ENCODE measurements at regions not wholly inside any gene's neighbourhood (a gene's known extent, or its start where the extent isn't known, plus 50 kb on each side); places are given as distances from the start of the nearest gene placed in this dataset.

- no peak overlapping the region for H3K4me3 ChIP-seq (ENCODE audit: low read depth in 1 of 2, low read length in 2 of 2)
- H3K4me1 ChIP-seq (ENCODE audit: insufficient read depth, low read length) = no peaks in the 10 kb centered on the region
- no peak overlapping the region for H3K9ac ChIP-seq (ENCODE audit: low read length)
- H3K27me3 ChIP-seq (ENCODE audit: control insufficient read depth in 1 of 2, insufficient read depth in 2 of 2, low read length in 2 of 2) = no peaks in the 10 kb centered on the region
- H3K36me3 ChIP-seq (ENCODE audit: insufficient read depth, low read length) = no peaks in the 10 kb centered on the region
- H3K9me3 ChIP-seq (ENCODE audit: low read length) = no peaks in the 10 kb centered on the region
- no peak overlapping the region for H3K27ac ChIP-seq (ENCODE audit: low read depth, low read length)
These were observed 607.8 kb upstream of the PTGER4 start for GRCh38 chr5:40071870-40072269.

GRCh38 chr5:40066616-40067015, 613.1 kb upstream of the PTGER4 start:
- Histone ChIP-seq H3K4me1 (ENCODE audit: insufficient read depth, low read length) (no peaks in the 10 kb centered on the region), H3K9me3 (ENCODE audit: low read length) (no peaks in the 10 kb centered on the region), H3K27me3 (ENCODE audit: control insufficient read depth in 1 of 2, insufficient read depth in 2 of 2, low read length in 2 of 2) (no peaks in the 10 kb centered on the region), H3K9ac (ENCODE audit: low read length) (no peak overlapping the region), H3K36me3 (ENCODE audit: insufficient read depth, low read length) (no peaks in the 10 kb centered on the region), H3K27ac (ENCODE audit: low read depth, low read length) (no peak overlapping the region), H3K4me3 (ENCODE audit: low read depth in 1 of 2, low read length in 2 of 2) (no peak overlapping the region)

GRCh38 chr5:40052808-40053207, 626.9 kb upstream of the PTGER4 start:
- Histone ChIP-seq H3K36me3 (ENCODE audit: insufficient read depth, low read length) (no peaks in the 10 kb centered on the region), H3K27ac (ENCODE audit: low read depth, low read length) (no peak overlapping the region), H3K27me3 (ENCODE audit: control insufficient read depth in 1 of 2, insufficient read depth in 2 of 2, low read length in 2 of 2) (no peaks in the 10 kb centered on the region), H3K4me3 (ENCODE audit: low read depth in 1 of 2, low read length in 2 of 2) (no peak overlapping the region), H3K9me3 (ENCODE audit: low read length) (no peaks in the 10 kb centered on the region), H3K4me1 (ENCODE audit: insufficient read depth, low read length) (peaks cover 28% of the 10 kb centered on the region), H3K9ac (ENCODE audit: low read length) (no peak overlapping the region)

GRCh38 chr5:40046792-40047191, 622.0 kb upstream of the DAB2 start:
- Histone ChIP-seq H3K4me1 (ENCODE audit: insufficient read depth, low read length) (no peaks in the 10 kb centered on the region), H3K9me3 (ENCODE audit: low read length) (no peaks in the 10 kb centered on the region), H3K9ac (ENCODE audit: low read length) (no peak overlapping the region), H3K27ac (ENCODE audit: low read depth, low read length) (no peak overlapping the region), H3K27me3 (ENCODE audit: control insufficient read depth in 1 of 2, insufficient read depth in 2 of 2, low read length in 2 of 2) (no peaks in the 10 kb centered on the region), H3K36me3 (ENCODE audit: insufficient read depth, low read length) (no peaks in the 10 kb centered on the region), H3K4me3 (ENCODE audit: low read depth in 1 of 2, low read length in 2 of 2) (no peak overlapping the region)

- Histone ChIP-seq H3K27ac (ENCODE audit: low read depth, low read length) (no peak overlapping the region), H3K4me1 (ENCODE audit: insufficient read depth, low read length) (no peaks in the 10 kb centered on the region), H3K9me3 (ENCODE audit: low read length) (no peaks in the 10 kb centered on the region), H3K27me3 (ENCODE audit: control insufficient read depth in 1 of 2, insufficient read depth in 2 of 2, low read length in 2 of 2) (no peaks in the 10 kb centered on the region), H3K4me3 (ENCODE audit: low read depth in 1 of 2, low read length in 2 of 2) (no peak overlapping the region), H3K9ac (ENCODE audit: low read length) (no peak overlapping the region), H3K36me3 (ENCODE audit: insufficient read depth, low read length) (no peaks in the 10 kb centered on the region)
These were observed 620.6 kb upstream of the DAB2 start for GRCh38 chr5:40045429-40045828.

GRCh38 chr5:40043916-40044315, 619.1 kb upstream of the DAB2 start:
- Histone ChIP-seq H3K27me3 (ENCODE audit: control insufficient read depth in 1 of 2, insufficient read depth in 2 of 2, low read length in 2 of 2) (no peaks in the 10 kb centered on the region), H3K4me1 (ENCODE audit: insufficient read depth, low read length) (no peaks in the 10 kb centered on the region), H3K4me3 (ENCODE audit: low read depth in 1 of 2, low read length in 2 of 2) (no peak overlapping the region)

GRCh38 chr5:40041452-40041851, 616.7 kb upstream of the DAB2 start:
- H3K36me3 ChIP-seq (ENCODE audit: insufficient read depth, low read length) = no peaks in the 10 kb centered on the region
- no peak overlapping the region for H3K9ac ChIP-seq (ENCODE audit: low read length)
- H3K27ac ChIP-seq (ENCODE audit: low read depth, low read length) = no peak overlapping the region
- H3K27me3 ChIP-seq (ENCODE audit: control insufficient read depth in 1 of 2, insufficient read depth in 2 of 2, low read length in 2 of 2) = no peaks in the 10 kb centered on the region
- H3K4me3 ChIP-seq (ENCODE audit: low read depth in 1 of 2, low read length in 2 of 2) = no peak overlapping the region
- no peaks in the 10 kb centered on the region for H3K4me1 ChIP-seq (ENCODE audit: insufficient read depth, low read length)
- no peaks in the 10 kb centered on the region for H3K9me3 ChIP-seq (ENCODE audit: low read length)

More at GRCh38 chr5:40043916-40044315, 619.1 kb upstream of the DAB2 start:
- Histone ChIP-seq H3K36me3 (ENCODE audit: insufficient read depth, low read length) (no peaks in the 10 kb centered on the region), H3K9me3 (ENCODE audit: low read length) (no peaks in the 10 kb centered on the region), H3K9ac (ENCODE audit: low read length) (no peak overlapping the region), H3K27ac (ENCODE audit: low read depth, low read length) (no peak overlapping the region)

GRCh38 chr5:40037713-40038112, 612.9 kb upstream of the DAB2 start:
- no peaks in the 10 kb centered on the region for H3K36me3 ChIP-seq (ENCODE audit: insufficient read depth, low read length)
- no peak overlapping the region for H3K4me3 ChIP-seq (ENCODE audit: low read depth in 1 of 2, low read length in 2 of 2)
- H3K9ac ChIP-seq (ENCODE audit: low read length) = no peak overlapping the region
- no peaks in the 10 kb centered on the region for H3K9me3 ChIP-seq (ENCODE audit: low read length)
- no peaks in the 10 kb centered on the region for H3K4me1 ChIP-seq (ENCODE audit: insufficient read depth, low read length)
- H3K27me3 ChIP-seq (ENCODE audit: control insufficient read depth in 1 of 2, insufficient read depth in 2 of 2, low read length in 2 of 2) = no peaks in the 10 kb centered on the region
- no peak overlapping the region for H3K27ac ChIP-seq (ENCODE audit: low read depth, low read length)

- no peaks in the 10 kb centered on the region for H3K9me3 ChIP-seq (ENCODE audit: low read length)
- H3K4me1 ChIP-seq (ENCODE audit: insufficient read depth, low read length) = no peaks in the 10 kb centered on the region
- H3K27ac ChIP-seq (ENCODE audit: low read depth, low read length) = no peak overlapping the region
- H3K27me3 ChIP-seq (ENCODE audit: control insufficient read depth in 1 of 2, insufficient read depth in 2 of 2, low read length in 2 of 2) = no peaks in the 10 kb centered on the region
- H3K9ac ChIP-seq (ENCODE audit: low read length) = no peak overlapping the region
- H3K4me3 ChIP-seq (ENCODE audit: low read depth in 1 of 2, low read length in 2 of 2) = no peak overlapping the region
- no peaks in the 10 kb centered on the region for H3K36me3 ChIP-seq (ENCODE audit: insufficient read depth, low read length)
These were observed 609.7 kb upstream of the DAB2 start for GRCh38 chr5:40034441-40034840.

GRCh38 chr5:40033411-40033810, 608.6 kb upstream of the DAB2 start:
- Histone ChIP-seq H3K4me1 (ENCODE audit: insufficient read depth, low read length) (no peaks in the 10 kb centered on the region), H3K36me3 (ENCODE audit: insufficient read depth, low read length) (no peaks in the 10 kb centered on the region)

GRCh38 chr5:40033009-40033408, 608.2 kb upstream of the DAB2 start:
- H3K9me3 ChIP-seq (ENCODE audit: low read length) = no peaks in the 10 kb centered on the region
- H3K27me3 ChIP-seq (ENCODE audit: control insufficient read depth in 1 of 2, insufficient read depth in 2 of 2, low read length in 2 of 2) = no peaks in the 10 kb centered on the region
- H3K9ac ChIP-seq (ENCODE audit: low read length) = no peak overlapping the region
- H3K4me3 ChIP-seq (ENCODE audit: low read depth in 1 of 2, low read length in 2 of 2) = no peak overlapping the region
- H3K4me1 ChIP-seq (ENCODE audit: insufficient read depth, low read length) = no peaks in the 10 kb centered on the region
- H3K36me3 ChIP-seq (ENCODE audit: insufficient read depth, low read length) = no peaks in the 10 kb centered on the region
- no peak overlapping the region for H3K27ac ChIP-seq (ENCODE audit: low read depth, low read length)

More at GRCh38 chr5:40033411-40033810, 608.6 kb upstream of the DAB2 start:
- no peaks in the 10 kb centered on the region for H3K9me3 ChIP-seq (ENCODE audit: low read length)
- H3K9ac ChIP-seq (ENCODE audit: low read length) = no peak overlapping the region
- H3K27me3 ChIP-seq (ENCODE audit: control insufficient read depth in 1 of 2, insufficient read depth in 2 of 2, low read length in 2 of 2) = no peaks in the 10 kb centered on the region
- H3K27ac ChIP-seq (ENCODE audit: low read depth, low read length) = no peak overlapping the region
- no peak overlapping the region for H3K4me3 ChIP-seq (ENCODE audit: low read depth in 1 of 2, low read length in 2 of 2)

- no peak overlapping the region for H3K27ac ChIP-seq (ENCODE audit: low read depth, low read length)
- H3K9ac ChIP-seq (ENCODE audit: low read length) = no peak overlapping the region
- no peaks in the 10 kb centered on the region for H3K36me3 ChIP-seq (ENCODE audit: insufficient read depth, low read length)
- H3K27me3 ChIP-seq (ENCODE audit: control insufficient read depth in 1 of 2, insufficient read depth in 2 of 2, low read length in 2 of 2) = no peaks in the 10 kb centered on the region
- H3K9me3 ChIP-seq (ENCODE audit: low read length) = no peaks in the 10 kb centered on the region
- H3K4me3 ChIP-seq (ENCODE audit: low read depth in 1 of 2, low read length in 2 of 2) = no peak overlapping the region
- H3K4me1 ChIP-seq (ENCODE audit: insufficient read depth, low read length) = no peaks in the 10 kb centered on the region
These were observed 605.9 kb upstream of the DAB2 start for GRCh38 chr5:40030661-40031060.
